ENCODE measurements at regions not wholly inside any gene's neighbourhood (a gene's known extent, or its start where the extent isn't known, plus 50 kb on each side); places are given as distances from the start of the nearest gene placed in this dataset.

DNA sequence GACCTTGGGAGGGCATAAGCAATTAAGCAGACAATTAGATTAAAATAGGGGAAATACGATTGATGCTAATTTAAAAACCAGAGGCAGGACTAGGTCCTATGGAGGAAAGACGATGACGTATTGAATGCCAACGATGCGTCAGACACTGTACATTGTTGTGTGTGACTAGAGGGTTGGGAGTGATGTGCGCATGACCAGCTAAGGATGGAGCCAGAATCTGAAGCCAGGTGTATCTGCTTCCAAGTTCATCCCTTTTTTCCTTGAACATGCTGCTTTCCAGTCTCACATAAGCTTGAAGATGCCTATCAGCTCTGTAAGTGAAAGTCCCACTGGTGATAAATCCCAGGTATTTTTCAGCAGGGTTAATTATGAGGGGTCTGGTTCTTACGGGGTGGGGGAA lies 576.2 kb downstream of the MATN1 start:
- peaks cover 0 to 2% (median 0%) of the 10 kb centered on the region in 4 donors for H3K27me3 ChIP-seq (ENCODE audit: control insufficient read depth in 4 of 4, insufficient read depth in 4 of 4, low read length in 3 of 4)
- no peak overlapping the region for H3K4me3 ChIP-seq (ENCODE audit: low read depth in 1 of 3, low read length in 3 of 3)
- H3K27ac ChIP-seq (ENCODE audit: low read depth in 1 of 2, low read length in 2 of 2), result no peak overlapping the region
- DNase-seq (ENCODE audit: low spot score), result no peak
- WGBS, result 86% methylated on average over 7 of the region's 7 CpGs
- no peak overlapping the region for H3K9ac ChIP-seq (ENCODE audit: low read depth in 1 of 2, low read length in 2 of 2)
- peaks cover 0 to 2% (median 0%) of the 10 kb centered on the region in 4 donors for H3K9me3 ChIP-seq (ENCODE audit: control insufficient read depth in 4 of 4, low read length in 3 of 4)
- TF ChIP-seq, protein P1, sequence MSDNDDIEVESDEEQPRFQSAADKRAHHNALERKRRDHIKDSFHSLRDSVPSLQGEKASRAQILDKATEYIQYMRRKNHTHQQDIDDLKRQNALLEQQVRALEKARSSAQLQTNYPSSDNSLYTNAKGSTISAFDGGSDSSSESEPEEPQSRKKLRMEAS (IDR thresholded peaks at IDR 0.05), result no peak
- TF ChIP-seq GABPA (IDR thresholded peaks at IDR 0.05 in 1 of 2, conservative IDR thresholded peaks at IDR 0.05 in 1 of 2), result no peak
- no peak for TF ChIP-seq TAF1 (conservative IDR thresholded peaks at IDR 0.05)
- TF ChIP-seq RAD21 (IDR thresholded peaks at IDR 0.05), result no peak
- TF ChIP-seq HNF4G (IDR thresholded peaks at IDR 0.05), result no peak
- no peak for TF ChIP-seq JUND (IDR thresholded peaks at IDR 0.05)
- no peak for TF ChIP-seq RXRA (IDR thresholded peaks at IDR 0.05)
- no peaks in the 10 kb centered on the region for H3K4me1 ChIP-seq (ENCODE audit: control insufficient read depth in 4 of 4, insufficient read depth in 4 of 4, low read length in 3 of 4)
- no peaks in the 10 kb centered on the region for H3K36me3 ChIP-seq (ENCODE audit: control insufficient read depth in 4 of 4, insufficient read depth in 3 of 4, low read depth in 1 of 4, low read length in 3 of 4)

DNA sequence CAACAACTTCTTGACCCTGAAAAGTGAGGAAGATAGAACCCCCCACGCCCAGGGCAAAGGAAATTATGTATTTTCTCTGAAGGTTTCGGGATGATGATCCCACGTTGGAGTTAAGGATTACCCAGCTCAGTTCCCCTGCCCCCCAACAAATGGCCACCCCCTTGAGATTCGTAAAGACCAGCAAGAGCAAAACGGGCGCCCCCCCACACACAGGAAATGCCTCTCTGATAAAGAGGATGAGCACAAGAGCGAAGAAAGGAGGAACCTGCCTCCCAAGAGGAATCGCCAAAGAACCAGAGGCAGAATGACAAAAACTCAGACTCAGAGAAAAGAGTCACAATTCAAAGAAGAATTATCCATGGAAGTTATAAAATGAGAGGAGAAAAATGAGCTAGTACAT lies 576.9 kb downstream of the MATN1 start:
- no peak overlapping the region for H3K9ac ChIP-seq (ENCODE audit: low read depth in 1 of 2, low read length in 2 of 2)
- H3K9me3 ChIP-seq (ENCODE audit: control insufficient read depth in 4 of 4, low read length in 3 of 4), result peaks cover 0 to 2% (median 0%) of the 10 kb centered on the region in 4 donors
- peaks cover 0 to 2% (median 0%) of the 10 kb centered on the region in 4 donors for H3K27me3 ChIP-seq (ENCODE audit: control insufficient read depth in 4 of 4, insufficient read depth in 4 of 4, low read length in 3 of 4)
- TF ChIP-seq FOXA1 (IDR thresholded peaks at IDR 0.05) (no peak), RAD21 (IDR thresholded peaks at IDR 0.05) (no peak), JUND (IDR thresholded peaks at IDR 0.05) (no peak), HNF4G (IDR thresholded peaks at IDR 0.05) (no peak), SP1 (IDR thresholded peaks at IDR 0.05) (no peak), YY1 (IDR thresholded peaks at IDR 0.05) (no peak)
- TF ChIP-seq, protein P2, sequence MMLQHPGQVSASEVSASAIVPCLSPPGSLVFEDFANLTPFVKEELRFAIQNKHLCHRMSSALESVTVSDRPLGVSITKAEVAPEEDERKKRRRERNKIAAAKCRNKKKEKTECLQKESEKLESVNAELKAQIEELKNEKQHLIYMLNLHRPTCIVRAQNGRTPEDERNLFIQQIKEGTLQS (IDR thresholded peaks at IDR 0.05), result no peak
- TF ChIP-seq, protein P3, sequence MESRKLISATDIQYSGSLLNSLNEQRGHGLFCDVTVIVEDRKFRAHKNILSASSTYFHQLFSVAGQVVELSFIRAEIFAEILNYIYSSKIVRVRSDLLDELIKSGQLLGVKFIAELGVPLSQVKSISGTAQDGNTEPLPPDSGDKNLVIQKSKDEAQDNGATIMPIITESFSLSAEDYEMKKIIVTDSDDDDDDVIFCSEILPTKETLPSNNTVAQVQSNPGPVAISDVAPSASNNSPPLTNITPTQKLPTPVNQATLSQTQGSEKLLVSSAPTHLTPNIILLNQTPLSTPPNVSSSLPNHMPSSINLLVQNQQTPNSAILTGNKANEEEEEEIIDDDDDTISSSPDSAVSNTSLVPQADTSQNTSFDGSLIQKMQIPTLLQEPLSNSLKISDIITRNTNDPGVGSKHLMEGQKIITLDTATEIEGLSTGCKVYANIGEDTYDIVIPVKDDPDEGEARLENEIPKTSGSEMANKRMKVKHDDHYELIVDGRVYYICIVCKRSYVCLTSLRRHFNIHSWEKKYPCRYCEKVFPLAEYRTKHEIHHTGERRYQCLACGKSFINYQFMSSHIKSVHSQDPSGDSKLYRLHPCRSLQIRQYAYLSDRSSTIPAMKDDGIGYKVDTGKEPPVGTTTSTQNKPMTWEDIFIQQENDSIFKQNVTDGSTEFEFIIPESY (IDR thresholded peaks at IDR 0.05), result no peak
- H3K4me1 ChIP-seq (ENCODE audit: control insufficient read depth in 4 of 4, insufficient read depth in 4 of 4, low read length in 3 of 4), result no peaks in the 10 kb centered on the region
- H3K36me3 ChIP-seq (ENCODE audit: control insufficient read depth in 4 of 4, insufficient read depth in 3 of 4, low read depth in 1 of 4, low read length in 3 of 4), result no peaks in the 10 kb centered on the region
- WGBS, result 43% methylated on average over 8 of the region's 8 CpGs
- H3K27ac ChIP-seq (ENCODE audit: low read depth in 1 of 2, low read length in 2 of 2), result no peak overlapping the region
- no peak for DNase-seq (ENCODE audit: low spot score)
- no peak overlapping the region for H3K4me3 ChIP-seq (ENCODE audit: low read depth in 1 of 3, low read length in 3 of 3)

DNA sequence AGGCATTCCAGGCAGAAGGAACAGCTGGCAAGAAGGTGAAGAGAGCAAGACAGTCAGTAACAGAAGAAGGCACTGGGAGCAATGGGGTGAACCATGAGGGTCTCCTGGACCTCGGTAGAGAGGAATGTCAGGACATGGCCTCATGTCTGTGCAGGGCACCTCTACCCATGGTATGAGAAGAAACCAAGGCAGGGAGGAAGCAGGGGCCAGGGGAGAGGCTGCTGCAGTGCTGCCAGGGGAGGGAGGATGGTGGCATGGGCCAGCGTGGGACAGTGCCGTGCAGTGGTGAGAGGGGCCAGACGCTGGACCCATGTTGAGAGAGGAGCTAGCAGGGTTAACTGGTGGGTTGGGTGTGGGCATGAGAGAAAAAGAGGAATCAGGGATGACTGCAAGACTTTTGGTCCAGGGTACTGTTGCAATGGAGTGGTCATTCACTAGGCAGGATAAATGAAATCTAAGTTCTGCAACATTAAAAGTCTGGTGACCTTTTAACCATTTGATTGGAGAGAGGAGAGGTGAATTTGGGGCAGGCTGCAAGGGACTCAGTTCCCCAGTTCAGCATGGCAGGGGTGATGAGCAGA lies 577.6 kb downstream of the MATN1 start:
- Histone ChIP-seq H3K27me3 (ENCODE audit: control insufficient read depth in 4 of 4, insufficient read depth in 4 of 4, low read length in 3 of 4) (peaks cover 0 to 2% (median 0%) of the 10 kb centered on the region in 4 donors), H3K9ac (ENCODE audit: low read depth in 1 of 2, low read length in 2 of 2) (no peak overlapping the region), H3K4me3 (ENCODE audit: low read depth in 1 of 3, low read length in 3 of 3) (no peak overlapping the region), H3K4me1 (ENCODE audit: control insufficient read depth in 4 of 4, insufficient read depth in 4 of 4, low read length in 3 of 4) (no peaks in the 10 kb centered on the region), H3K36me3 (ENCODE audit: control insufficient read depth in 4 of 4, insufficient read depth in 3 of 4, low read depth in 1 of 4, low read length in 3 of 4) (no peaks in the 10 kb centered on the region), H3K27ac (ENCODE audit: low read depth in 1 of 2, low read length in 2 of 2) (no peak overlapping the region), H3K9me3 (ENCODE audit: control insufficient read depth in 4 of 4, low read length in 3 of 4) (no peaks in the 10 kb centered on the region)
- DNase-seq (ENCODE audit: low spot score), result no peak
- 62% methylated on average over 4 of the region's 4 CpGs for WGBS
- TF ChIP-seq, protein P4, sequence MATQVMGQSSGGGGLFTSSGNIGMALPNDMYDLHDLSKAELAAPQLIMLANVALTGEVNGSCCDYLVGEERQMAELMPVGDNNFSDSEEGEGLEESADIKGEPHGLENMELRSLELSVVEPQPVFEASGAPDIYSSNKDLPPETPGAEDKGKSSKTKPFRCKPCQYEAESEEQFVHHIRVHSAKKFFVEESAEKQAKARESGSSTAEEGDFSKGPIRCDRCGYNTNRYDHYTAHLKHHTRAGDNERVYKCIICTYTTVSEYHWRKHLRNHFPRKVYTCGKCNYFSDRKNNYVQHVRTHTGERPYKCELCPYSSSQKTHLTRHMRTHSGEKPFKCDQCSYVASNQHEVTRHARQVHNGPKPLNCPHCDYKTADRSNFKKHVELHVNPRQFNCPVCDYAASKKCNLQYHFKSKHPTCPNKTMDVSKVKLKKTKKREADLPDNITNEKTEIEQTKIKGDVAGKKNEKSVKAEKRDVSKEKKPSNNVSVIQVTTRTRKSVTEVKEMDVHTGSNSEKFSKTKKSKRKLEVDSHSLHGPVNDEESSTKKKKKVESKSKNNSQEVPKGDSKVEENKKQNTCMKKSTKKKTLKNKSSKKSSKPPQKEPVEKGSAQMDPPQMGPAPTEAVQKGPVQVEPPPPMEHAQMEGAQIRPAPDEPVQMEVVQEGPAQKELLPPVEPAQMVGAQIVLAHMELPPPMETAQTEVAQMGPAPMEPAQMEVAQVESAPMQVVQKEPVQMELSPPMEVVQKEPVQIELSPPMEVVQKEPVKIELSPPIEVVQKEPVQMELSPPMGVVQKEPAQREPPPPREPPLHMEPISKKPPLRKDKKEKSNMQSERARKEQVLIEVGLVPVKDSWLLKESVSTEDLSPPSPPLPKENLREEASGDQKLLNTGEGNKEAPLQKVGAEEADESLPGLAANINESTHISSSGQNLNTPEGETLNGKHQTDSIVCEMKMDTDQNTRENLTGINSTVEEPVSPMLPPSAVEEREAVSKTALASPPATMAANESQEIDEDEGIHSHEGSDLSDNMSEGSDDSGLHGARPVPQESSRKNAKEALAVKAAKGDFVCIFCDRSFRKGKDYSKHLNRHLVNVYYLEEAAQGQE (IDR thresholded peaks at IDR 0.05), result no peak
- no peak for TF ChIP-seq FOXA2 (IDR thresholded peaks at IDR 0.05)
- TF ChIP-seq RXRA (IDR thresholded peaks at IDR 0.05), result no peak
- TF ChIP-seq, protein P2 (IDR thresholded peaks at IDR 0.05), result no peak
- no peak for TF ChIP-seq HNF4A (conservative IDR thresholded peaks at IDR 0.05)
- no peak for TF ChIP-seq GABPA (IDR thresholded peaks at IDR 0.05 in 1 of 2, conservative IDR thresholded peaks at IDR 0.05 in 1 of 2)
- no peak for TF ChIP-seq HNF4G (IDR thresholded peaks at IDR 0.05)
- TF ChIP-seq FOXA1 (IDR thresholded peaks at IDR 0.05), result no peak
- no peak for TF ChIP-seq TAF1 (conservative IDR thresholded peaks at IDR 0.05)
- TF ChIP-seq, protein P5, sequence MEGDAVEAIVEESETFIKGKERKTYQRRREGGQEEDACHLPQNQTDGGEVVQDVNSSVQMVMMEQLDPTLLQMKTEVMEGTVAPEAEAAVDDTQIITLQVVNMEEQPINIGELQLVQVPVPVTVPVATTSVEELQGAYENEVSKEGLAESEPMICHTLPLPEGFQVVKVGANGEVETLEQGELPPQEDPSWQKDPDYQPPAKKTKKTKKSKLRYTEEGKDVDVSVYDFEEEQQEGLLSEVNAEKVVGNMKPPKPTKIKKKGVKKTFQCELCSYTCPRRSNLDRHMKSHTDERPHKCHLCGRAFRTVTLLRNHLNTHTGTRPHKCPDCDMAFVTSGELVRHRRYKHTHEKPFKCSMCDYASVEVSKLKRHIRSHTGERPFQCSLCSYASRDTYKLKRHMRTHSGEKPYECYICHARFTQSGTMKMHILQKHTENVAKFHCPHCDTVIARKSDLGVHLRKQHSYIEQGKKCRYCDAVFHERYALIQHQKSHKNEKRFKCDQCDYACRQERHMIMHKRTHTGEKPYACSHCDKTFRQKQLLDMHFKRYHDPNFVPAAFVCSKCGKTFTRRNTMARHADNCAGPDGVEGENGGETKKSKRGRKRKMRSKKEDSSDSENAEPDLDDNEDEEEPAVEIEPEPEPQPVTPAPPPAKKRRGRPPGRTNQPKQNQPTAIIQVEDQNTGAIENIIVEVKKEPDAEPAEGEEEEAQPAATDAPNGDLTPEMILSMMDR (IDR thresholded peaks at IDR 0.05; ENCODE audit: low read depth, low read length, missing input control), result no peak
- no peak for TF ChIP-seq YY1 (IDR thresholded peaks at IDR 0.05)
- TF ChIP-seq RAD21 (IDR thresholded peaks at IDR 0.05), result no peak
- TF ChIP-seq, protein P1 (IDR thresholded peaks at IDR 0.05), result no peak
- no peak for TF ChIP-seq SP1 (IDR thresholded peaks at IDR 0.05)
- TF ChIP-seq EGR1 (IDR thresholded peaks at IDR 0.05; ENCODE audit: low read depth in 2 of 2), result no peak
- no peak for TF ChIP-seq NR2F2 (IDR thresholded peaks at IDR 0.05)
